IMR-90 (cell line): ENCODE measurements at regions not wholly inside any gene's neighbourhood (a gene's known extent, or its start where the extent isn't known, plus 50 kb on each side); places are given as distances from the start of the nearest gene placed in this dataset.

Experiments
- ATAC-seq: fragments of 200-7000 bp; cut with Tn5 transposase; 2 replicates; pipeline ENCODE4 v1.9.1; 2020; ENCODE audit warnings: low read depth, mild to moderate bottlenecking, moderate library complexity
- BruUV-seq: library from RNA; stranded (reverse); fragments of 400-500 nt; replicated peaks from 2 replicates; lab custom pipeline; 2021; lab: Mats Ljungman, UMichigan
- CTCF ChIA-PET: fragments of 300-600 bp; formaldehyde crosslinking; extraction: SDS; loops from one replicate; lab custom pipeline; 2021; ENCODE audit warnings: antibody characterized with exemption; lab: Yijun Ruan, JAX
- POLR2A ChIA-PET: fragments of 300-600 bp; sonication (Branson Sonifier 250); formaldehyde crosslinking; loops from one replicate; lab custom pipeline; 2022; ENCODE audit warnings: antibody characterized with exemption; ENCODE audit not compliant: unreplicated experiment; lab: Charles Lee
- DNase-seq: peaks from one replicate; pipeline ENCODE4 v3.0.0; 2013
- H2AFZ ChIP-seq: replicated peaks from 2 replicates; pipeline ENCODE3; 2013; ENCODE audit warnings: low read length, mild to moderate bottlenecking; ENCODE audit not compliant: poor library complexity
- H2AK5ac ChIP-seq: 2 replicates; pipeline ENCODE4 v1.6.1; 2013; ENCODE audit warnings: low read depth, low read length, inconsistent platforms
- H2AK9ac ChIP-seq: replicated peaks from 2 replicates; pipeline ENCODE3; 2013; ENCODE audit warnings: mild to moderate bottlenecking, low read depth, low read length, moderate library complexity; ENCODE audit not compliant: poor library complexity
- H2BK120ac ChIP-seq: 2 replicates; pipeline ENCODE4 v1.6.1; 2013; ENCODE audit warnings: low read depth, low read length, inconsistent platforms
- H2BK15ac ChIP-seq: 3 replicates; pipeline ENCODE4 v1.6.1; 2013; ENCODE audit warnings: low read depth, low read length, inconsistent platforms
- H2BK20ac ChIP-seq: 2 replicates; pipeline ENCODE4 v1.6.1; 2013; ENCODE audit warnings: low read depth, mild to moderate bottlenecking, inconsistent platforms, low read length, moderate library complexity
- H2BK5ac ChIP-seq: 2 replicates; pipeline ENCODE4 v1.6.1; 2013; ENCODE audit warnings: mild to moderate bottlenecking, low read depth, low read length, inconsistent platforms; ENCODE audit not compliant: poor library complexity, severe bottlenecking
- H3K14ac ChIP-seq: replicated peaks from 2 replicates; pipeline ENCODE4 v1.6.1; 2013; ENCODE audit warnings: low read depth, low read length, inconsistent platforms
- H3K18ac ChIP-seq: 2 replicates; pipeline ENCODE4 v1.6.1; 2013; ENCODE audit warnings: low read depth, low read length, control low read depth
- H3K23ac ChIP-seq: 2 replicates; pipeline ENCODE4 v1.6.1; 2013; ENCODE audit warnings: low read depth, low read length, inconsistent platforms
- H3K27ac ChIP-seq: 2 replicates; pipeline ENCODE4 v1.5.1; 2013; ENCODE audit warnings: mild to moderate bottlenecking, control low read depth, low read length; ENCODE audit not compliant: insufficient read depth
- H3K27me3 ChIP-seq: 2 replicates; pipeline ENCODE4 v1.6.1; 2013; ENCODE audit warnings: low read length; ENCODE audit not compliant: control insufficient read depth, insufficient read depth
- H3K36me3 ChIP-seq: 2 replicates; pipeline ENCODE4 v1.6.1; 2013; ENCODE audit warnings: low read length, mixed read lengths; ENCODE audit not compliant: control insufficient read depth, insufficient read depth
- H3K4ac ChIP-seq: 2 replicates; pipeline ENCODE4 v1.6.1; 2013; ENCODE audit warnings: low read depth, low read length, inconsistent platforms
- H3K4me1 ChIP-seq: 2 replicates; pipeline ENCODE4 v1.6.1; 2013; ENCODE audit warnings: low read length, mixed read lengths; ENCODE audit not compliant: control insufficient read depth, insufficient read depth
- H3K4me2 ChIP-seq: 2 replicates; pipeline ENCODE4 v1.6.1; 2013; ENCODE audit warnings: low read depth, mild to moderate bottlenecking, control low read depth, low read length, moderate library complexity
- H3K4me3 ChIP-seq: 2 replicates; pipeline ENCODE4 v1.5.1; 2013; ENCODE audit warnings: low read depth, mild to moderate bottlenecking, control low read depth, low read length, moderate library complexity; ENCODE audit not compliant: insufficient read depth
- H3K56ac ChIP-seq: 2 replicates; pipeline ENCODE4 v1.6.1; 2013; ENCODE audit warnings: low read length, inconsistent platforms; ENCODE audit not compliant: insufficient read depth; ENCODE audit errors: extremely low read depth
- H3K79me1 ChIP-seq, 2 experiments: 2 replicates each; pipeline ENCODE4 v1.6.1; 2013; ENCODE audit warnings: low read length in 2 of 2, inconsistent platforms in 1 of 2, low read depth in 1 of 2
- H3K9ac ChIP-seq: 2 replicates; pipeline ENCODE4 v1.6.1; 2013; ENCODE audit warnings: low read depth, low read length, control low read depth
- H3K9me1 ChIP-seq: 2 replicates; pipeline ENCODE4 v1.6.1; 2013; ENCODE audit warnings: low read length, inconsistent platforms; ENCODE audit not compliant: insufficient read depth
- H3K9me3 ChIP-seq: 2 replicates; pipeline ENCODE4 v1.6.1; 2013; ENCODE audit warnings: low read length; ENCODE audit not compliant: control insufficient read depth, insufficient read depth
- H4K20me1 ChIP-seq: 2 replicates; pipeline ENCODE4 v1.6.1; 2013; ENCODE audit warnings: low read length, inconsistent platforms; ENCODE audit not compliant: insufficient read depth
- H4K5ac ChIP-seq: 2 replicates; pipeline ENCODE4 v1.6.1; 2013; ENCODE audit warnings: mild to moderate bottlenecking, low read depth, low read length, control low read depth
- H4K8ac ChIP-seq, 2 experiments: 2 replicates each; pipeline ENCODE4 v1.6.1; 2013; ENCODE audit warnings: low read depth in 2 of 2, low read length in 2 of 2, control low read depth in 1 of 2, inconsistent platforms in 1 of 2
- H4K91ac ChIP-seq: 2 replicates; pipeline ENCODE4 v1.6.1; 2013; ENCODE audit warnings: low read depth, low read length, inconsistent platforms; ENCODE audit not compliant: insufficient read depth
- BHLHE40 ChIP-seq: fragments of 150-350 bp; IDR thresholded peaks from 2 replicates; pipeline ENCODE4 v1.6.1; 2016; ENCODE audit warnings: mild to moderate bottlenecking, low read depth, low read length
- CEBPB ChIP-seq: IDR thresholded peaks from 2 replicates; pipeline ENCODE4 v1.6.1; 2012; ENCODE audit warnings: low read depth, low read length, improper control_type of control experiment
- CHD1 ChIP-seq: IDR thresholded peaks from 2 replicates; pipeline ENCODE4 v1.6.1; 2012; ENCODE audit warnings: low read depth, low read length, improper control_type of control experiment
- CTCF ChIP-seq: conservative IDR thresholded peaks from 2 replicates; pipeline ENCODE4 v1.5.1; 2012; ENCODE audit warnings: mild to moderate bottlenecking, low read depth, low read length, improper control_type of control experiment
- FOS ChIP-seq: fragments of 150-350 bp; IDR thresholded peaks from 2 replicates; pipeline ENCODE4 v1.6.1; 2016; ENCODE audit warnings: low read depth, low read length
- MAFK ChIP-seq: IDR thresholded peaks from 2 replicates; pipeline ENCODE4 v1.6.1; 2012; ENCODE audit warnings: low read depth, low read length, improper control_type of control experiment
- MAZ ChIP-seq: IDR thresholded peaks from 2 replicates; pipeline ENCODE4 v1.6.1; 2012; ENCODE audit warnings: low read depth, mild to moderate bottlenecking, low read length, improper control_type of control experiment, moderate library complexity, borderline replicate concordance
- MXI1 ChIP-seq: IDR thresholded peaks from 2 replicates; pipeline ENCODE4 v1.6.1; 2012; ENCODE audit warnings: low read depth, mild to moderate bottlenecking, low read length, moderate library complexity, borderline replicate concordance
- NFE2L2 ChIP-seq: fragments of 150-350 bp; IDR thresholded peaks from 2 replicates; pipeline ENCODE4 v1.6.1; 2016; ENCODE audit warnings: low read depth, mild to moderate bottlenecking, low read length
- POLR2A ChIP-seq: IDR thresholded peaks from 2 replicates; pipeline ENCODE4 v1.6.1; 2012; ENCODE audit warnings: mild to moderate bottlenecking, low read depth, low read length
- RAD21 ChIP-seq: IDR thresholded peaks from 2 replicates; pipeline ENCODE4 v1.6.1; 2012; ENCODE audit warnings: low read length, improper control_type of control experiment
- RCOR1 ChIP-seq: IDR thresholded peaks from 2 replicates; pipeline ENCODE4 v1.6.1; 2012; ENCODE audit warnings: mild to moderate bottlenecking, low read length, improper control_type of control experiment; ENCODE audit not compliant: insufficient replicate concordance
- RFX5 ChIP-seq: IDR thresholded peaks from 2 replicates; pipeline ENCODE4 v1.8.0; 2012; ENCODE audit warnings: low read depth, mild to moderate bottlenecking, low read length, moderate library complexity
- SMC3 ChIP-seq: fragments of 150-350 bp; IDR thresholded peaks from 2 replicates; pipeline ENCODE4 v1.6.1; 2016; ENCODE audit warnings: low read depth, mild to moderate bottlenecking, antibody characterized with exemption, low read length, moderate library complexity
- USF2 ChIP-seq: fragments of 150-350 bp; IDR thresholded peaks from 2 replicates; pipeline ENCODE4 v1.6.1; 2017; ENCODE audit warnings: mild to moderate bottlenecking, antibody characterized with exemption, low read length, low read depth
- WGBS, 2 experiments: methylation state at CpG; one replicate each; pipeline versions ENCODE4 v1.1.5 to v1.1.7; 2013; ENCODE audit warnings: missing lambda C conversion rate in 2 of 2; ENCODE audit not compliant: insufficient read length in 1 of 2; ENCODE audit errors: extremely low coverage in 2 of 2; 5-methylcytosine and 5-hydroxymethylcytosine counted together
- dilution Hi-C: fragments of 300-500 bp; cut with HindIII; formaldehyde crosslinking; loops from one replicate; pipeline ENCODE4 v1.14.3; 2018; ENCODE audit warnings: low sequenced_read_pairs; ENCODE audit not compliant: unreplicated experiment
- in situ Hi-C: fragments of 300-500 bp; cut with MboI; formaldehyde crosslinking; loops from 3 replicates; pipeline ENCODE4 v1.14.3; 2019; ENCODE audit warnings: low sequenced_read_pairs, inconsistent platforms, mixed read lengths
- intact Hi-C: fragments of 100-400 bp; cut with micrococcal nuclease; formaldehyde crosslinking; loops from 2 replicates; pipeline ENCODE4 v1.10.0; 2022
- TF ChIP-seq, protein P1 (sequence below): fragments of 150-350 bp; IDR thresholded peaks from 2 replicates; pipeline ENCODE4 v1.6.1; 2016; ENCODE audit warnings: low read depth, mild to moderate bottlenecking, low read length, moderate library complexity, borderline replicate concordance

DNA sequence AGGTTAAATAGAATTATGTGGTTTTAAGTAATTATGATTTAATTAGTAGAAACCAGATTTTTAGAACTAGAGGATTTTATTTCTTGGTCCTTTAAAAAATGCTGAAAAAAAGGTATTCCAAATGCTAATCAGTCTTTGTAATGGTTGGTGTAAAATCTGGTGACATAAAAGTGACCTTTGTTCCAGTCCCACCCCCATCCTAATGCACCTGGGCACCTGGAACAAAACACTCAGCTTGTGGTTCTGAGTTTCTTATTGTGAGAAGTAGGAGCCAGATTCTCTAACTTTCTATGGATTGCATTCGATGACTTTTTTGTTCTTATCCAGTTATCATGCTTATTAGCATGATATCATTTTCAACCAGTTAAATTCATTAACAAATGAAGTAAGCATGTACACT is 115.1 kb upstream of the CTNND2 start:
- Histone ChIP-seq H2AK5ac (no peak overlapping the region), H3K4ac (no peak overlapping the region), H3K27ac (no peak overlapping the region), H4K5ac (no peak overlapping the region), H2AK9ac (no peak overlapping the region), H3K4me2 (no peak overlapping the region), H2BK15ac (no peak overlapping the region), H3K9me3 (peaks cover 3% of the 10 kb centered on the region), H3K9me1 (no peaks in the 10 kb centered on the region), H4K91ac (no peak overlapping the region), H3K23ac (no peak overlapping the region), H3K4me1 (no peaks in the 10 kb centered on the region), H3K18ac (no peak overlapping the region), H2AFZ (no peak overlapping the region), H2BK5ac (no peak overlapping the region), H3K9ac (no peak overlapping the region), H3K14ac (no peak overlapping the region), H2BK120ac (no peak overlapping the region), H4K8ac (no peak overlapping the region), H3K27me3 (no peaks in the 10 kb centered on the region), H3K79me1 (no peaks in the 10 kb centered on the region), H2BK20ac (no peak overlapping the region), H3K36me3 (no peaks in the 10 kb centered on the region), H3K4me3 (no peak overlapping the region), H3K56ac (no peak overlapping the region), H4K20me1 (no peaks in the 10 kb centered on the region)
- WGBS, 2 experiments = no CpG with 5 or more reads among the region's 1 CpG
- CTCF ChIA-PET = no interaction called here
- in situ Hi-C loops (no loop called here), intact Hi-C loops (no loop called here), dilution Hi-C loops (no loop called here)
- POLR2A ChIA-PET = no interaction called here
- no TSS peak for BruUV-seq
- no peak for DNase-seq
- no peak for ATAC-seq
- no peak for TF ChIP-seq NFE2L2
- no peak for TF ChIP-seq RAD21
- TF ChIP-seq BHLHE40 = no peak
- TF ChIP-seq RCOR1 = no peak
- no peak for TF ChIP-seq POLR2A
- TF ChIP-seq, protein P1, sequence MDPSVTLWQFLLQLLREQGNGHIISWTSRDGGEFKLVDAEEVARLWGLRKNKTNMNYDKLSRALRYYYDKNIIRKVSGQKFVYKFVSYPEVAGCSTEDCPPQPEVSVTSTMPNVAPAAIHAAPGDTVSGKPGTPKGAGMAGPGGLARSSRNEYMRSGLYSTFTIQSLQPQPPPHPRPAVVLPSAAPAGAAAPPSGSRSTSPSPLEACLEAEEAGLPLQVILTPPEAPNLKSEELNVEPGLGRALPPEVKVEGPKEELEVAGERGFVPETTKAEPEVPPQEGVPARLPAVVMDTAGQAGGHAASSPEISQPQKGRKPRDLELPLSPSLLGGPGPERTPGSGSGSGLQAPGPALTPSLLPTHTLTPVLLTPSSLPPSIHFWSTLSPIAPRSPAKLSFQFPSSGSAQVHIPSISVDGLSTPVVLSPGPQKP = no peak
- TF ChIP-seq CEBPB = no peak
- no peak for TF ChIP-seq CTCF
- TF ChIP-seq MAZ = no peak
- TF ChIP-seq MXI1 = no peak
- TF ChIP-seq RFX5 = no peak
- no peak for TF ChIP-seq CHD1
- TF ChIP-seq USF2 = no peak
- TF ChIP-seq SMC3 = no peak
- no peak for TF ChIP-seq MAFK
- no peak for TF ChIP-seq FOS
